HUES64 (cell line): ENCODE measurements at regions not wholly inside any gene's neighbourhood (a gene's known extent, or its start where the extent isn't known, plus 50 kb on each side); places are given as distances from the start of the nearest gene placed in this dataset.
A peak's percentile ranks its signal among the peaks of the same experiment; 100 is the strongest.

Source experiments
- H3K27ac ChIP-seq: 2 replicates; pipeline ENCODE4 v1.7.0; 2013; ENCODE audit warnings: low read depth, low read length, inconsistent platforms
- H3K27me3 ChIP-seq: 2 replicates; pipeline ENCODE4 v1.6.1; 2013; ENCODE audit warnings: mild to moderate bottlenecking, low read length; ENCODE audit not compliant: insufficient read depth
- H3K36me3 ChIP-seq: 2 replicates; pipeline ENCODE4 v1.6.1; 2013; ENCODE audit warnings: mild to moderate bottlenecking, low read length; ENCODE audit not compliant: insufficient read depth
- H3K4me1 ChIP-seq: 2 replicates; pipeline ENCODE4 v1.6.1; 2013; ENCODE audit warnings: mild to moderate bottlenecking, low read length, moderate library complexity; ENCODE audit not compliant: insufficient read depth
- H3K4me3 ChIP-seq: 2 replicates; pipeline ENCODE4 v1.5.1; 2013; ENCODE audit warnings: mild to moderate bottlenecking, low read length, moderate library complexity
- H3K9ac ChIP-seq: 2 replicates; pipeline ENCODE4 v1.6.1; 2013; ENCODE audit warnings: mild to moderate bottlenecking, low read depth, low read length
- H3K9me3 ChIP-seq: 2 replicates; pipeline ENCODE4 v1.6.1; 2013; ENCODE audit warnings: low read depth, low read length; ENCODE audit not compliant: insufficient read depth
- WGBS: fragments of 150-250, 120-280 bp; methylation state at CpG from one replicate; pipeline ENCODE4 v1.1.7; 2013; ENCODE audit warnings: missing lambda C conversion rate; 5-methylcytosine and 5-hydroxymethylcytosine counted together

GRCh38 chr14:80414080-80414479, 202.8 kb upstream of the DIO2 start:
- whole genome bisulfite sequencing, result 94% methylated on average over 4 of the region's 4 CpGs
- H3K4me3 ChIP-seq, result no peak overlapping the region

GRCh38 chr14:80404413-80404812, 193.1 kb upstream of the DIO2 start:
- no peak overlapping the region for H3K27ac ChIP-seq
- H3K4me3 ChIP-seq, result no peak overlapping the region
- no peak overlapping the region for H3K9ac ChIP-seq
- WGBS, result 88% methylated on average over 1 of the region's 1 CpG
- no peaks in the 10 kb centered on the region for H3K9me3 ChIP-seq
- no peaks in the 10 kb centered on the region for H3K36me3 ChIP-seq
- H3K27me3 ChIP-seq, result no peaks in the 10 kb centered on the region
- no peaks in the 10 kb centered on the region for H3K4me1 ChIP-seq

More at GRCh38 chr14:80414080-80414479, 202.8 kb upstream of the DIO2 start:
- Histone ChIP-seq H3K27me3 (no peaks in the 10 kb centered on the region), H3K9me3 (no peaks in the 10 kb centered on the region), H3K36me3 (no peaks in the 10 kb centered on the region), H3K9ac (no peak overlapping the region), H3K27ac (no peak overlapping the region), H3K4me1 (no peaks in the 10 kb centered on the region)

DNA sequence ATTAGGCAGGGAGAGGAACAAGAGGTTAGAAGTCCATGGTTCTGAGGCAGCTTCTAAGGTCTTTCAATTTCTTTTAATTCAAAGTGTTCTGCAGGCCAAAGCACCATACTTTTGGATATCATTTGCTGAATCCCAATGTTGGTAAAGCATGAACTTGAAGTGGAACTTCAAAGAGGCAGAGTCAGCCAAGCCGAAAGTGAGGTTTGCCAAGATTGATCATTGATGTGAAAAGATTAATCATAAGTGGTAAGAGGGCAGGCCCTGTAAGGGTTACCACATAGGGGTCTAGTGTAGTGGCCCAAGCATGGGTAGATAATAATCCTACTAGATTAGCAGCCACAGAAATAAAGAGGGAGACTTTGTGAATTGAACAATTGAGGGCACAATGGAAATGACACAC, 191.7 kb upstream of the DIO2 start:
- Histone ChIP-seq H3K9ac (no peak overlapping the region), H3K27me3 (no peaks in the 10 kb centered on the region), H3K4me1 (no peaks in the 10 kb centered on the region), H3K9me3 (no peaks in the 10 kb centered on the region), H3K4me3 (no peak overlapping the region), H3K36me3 (no peaks in the 10 kb centered on the region), H3K27ac (no peak overlapping the region)
- 86% methylated on average over 1 of the region's 1 CpG for WGBS

GRCh38 chr14:80395031-80395430, 183.7 kb upstream of the DIO2 start:
- no peak overlapping the region for H3K9ac ChIP-seq
- H3K4me3 ChIP-seq, result no peak overlapping the region
- H3K27ac ChIP-seq, result no peak overlapping the region
- H3K36me3 ChIP-seq, result no peaks in the 10 kb centered on the region
- no peaks in the 10 kb centered on the region for H3K27me3 ChIP-seq
- peaks cover 15% of the 10 kb centered on the region; the same call in 1 of the 2 replicates for H3K4me1 ChIP-seq
- 0 out of 2 replicates have a peak, but pooled peaks cover 5% of the 10 kb centered on the region for H3K9me3 ChIP-seq
- 98% methylated on average over 2 of the region's 2 CpGs for WGBS

DNA sequence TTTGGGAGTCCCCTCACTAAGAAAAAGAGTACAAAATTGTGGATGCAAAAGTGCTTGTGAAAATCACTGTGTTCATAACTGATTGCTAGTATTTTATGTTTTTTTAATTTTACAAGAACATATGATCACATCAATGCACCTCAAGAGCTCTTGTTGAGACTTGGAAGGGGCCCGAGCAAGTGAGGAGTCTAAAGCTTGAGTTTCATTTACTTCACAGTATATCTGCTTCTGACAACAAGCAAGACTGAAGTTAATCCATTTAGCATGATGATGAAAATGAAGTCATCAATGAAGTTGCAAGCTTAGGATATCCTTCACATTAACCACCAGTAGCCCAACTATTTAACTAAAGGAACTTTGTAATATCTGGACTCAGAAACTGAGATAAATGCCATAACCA, 182.5 kb upstream of the DIO2 start:
- no peak overlapping the region for H3K27ac ChIP-seq
- no CpG with 5 or more reads among the region's 1 CpG for WGBS

GRCh38 chr14:80390906-80391305, 179.6 kb upstream of the DIO2 start:
- Histone ChIP-seq H3K36me3 (no peaks in the 10 kb centered on the region), H3K9me3 (no peaks in the 10 kb centered on the region), H3K9ac (no peak overlapping the region), H3K4me3 (no peak overlapping the region), H3K27ac (peak overlapping the region; percentile 36), H3K4me1 (peaks cover 15% of the 10 kb centered on the region; the same call in 1 of the 2 replicates), H3K27me3 (no peaks in the 10 kb centered on the region)
- 50% methylated on average over 1 of the region's 1 CpG for WGBS

More for the DNA sequence above, 182.5 kb upstream of the DIO2 start:
- Histone ChIP-seq H3K4me3 (no peak overlapping the region), H3K9me3 (0 out of 2 replicates have a peak, but pooled peaks cover 5% of the 10 kb centered on the region), H3K36me3 (no peaks in the 10 kb centered on the region), H3K27me3 (no peaks in the 10 kb centered on the region), H3K4me1 (peaks cover 15% of the 10 kb centered on the region; the same call in 1 of the 2 replicates), H3K9ac (no peak overlapping the region)

DNA sequence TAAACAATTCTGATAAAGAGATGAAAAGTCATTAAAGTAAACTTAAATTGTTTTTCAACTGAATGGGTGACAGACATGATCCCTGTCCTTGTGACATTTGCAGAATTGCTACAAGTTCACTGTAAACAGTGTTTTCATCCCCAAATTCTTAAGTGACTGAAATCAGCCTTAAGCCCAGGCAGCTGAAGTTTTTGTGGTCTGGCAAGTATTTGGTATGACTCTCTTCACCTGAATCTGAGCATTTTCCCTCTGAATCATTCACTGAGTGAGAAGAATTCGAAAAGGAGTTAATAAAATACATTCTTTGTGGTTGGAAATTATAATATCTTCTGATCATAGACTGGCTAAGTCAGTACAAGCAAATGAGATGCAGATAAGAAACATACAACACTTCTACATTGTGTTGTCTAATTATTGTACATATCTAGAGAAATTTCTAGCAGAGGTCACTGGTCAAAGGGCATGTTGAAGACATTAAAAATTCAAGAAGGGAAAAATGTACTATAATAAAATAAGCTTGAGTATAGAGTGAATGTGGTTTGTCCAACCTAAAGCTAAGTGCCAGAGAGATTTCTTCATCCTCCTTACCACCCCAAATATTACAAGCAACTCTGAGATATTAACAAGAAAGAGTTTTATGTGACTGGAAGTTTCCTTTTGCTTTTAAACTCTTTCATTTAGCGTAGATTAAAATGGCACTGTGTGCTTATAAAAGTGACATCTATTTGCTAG, 177.8 kb upstream of the DIO2 start:
- no peak overlapping the region for H3K27ac ChIP-seq
- no peaks in the 10 kb centered on the region for H3K27me3 ChIP-seq
- no peak overlapping the region for H3K4me3 ChIP-seq
- peaks cover 15% of the 10 kb centered on the region; the same call in 1 of the 2 replicates for H3K4me1 ChIP-seq
- H3K9me3 ChIP-seq, result no peaks in the 10 kb centered on the region
- 100% methylated on average over 1 of the region's 2 CpGs for WGBS
- no peaks in the 10 kb centered on the region for H3K36me3 ChIP-seq
- no peak overlapping the region for H3K9ac ChIP-seq

GRCh38 chr14:80387563-80387981, 176.3 kb upstream of the DIO2 start:
- Histone ChIP-seq H3K4me1 (peaks cover 15% of the 10 kb centered on the region; the same call in 1 of the 2 replicates), H3K9me3 (no peaks in the 10 kb centered on the region), H3K9ac (no peak overlapping the region), H3K36me3 (no peaks in the 10 kb centered on the region), H3K4me3 (no peak overlapping the region), H3K27ac (no peak overlapping the region), H3K27me3 (no peaks in the 10 kb centered on the region)
- WGBS, result 86% methylated on average over 7 of the region's 7 CpGs

DNA sequence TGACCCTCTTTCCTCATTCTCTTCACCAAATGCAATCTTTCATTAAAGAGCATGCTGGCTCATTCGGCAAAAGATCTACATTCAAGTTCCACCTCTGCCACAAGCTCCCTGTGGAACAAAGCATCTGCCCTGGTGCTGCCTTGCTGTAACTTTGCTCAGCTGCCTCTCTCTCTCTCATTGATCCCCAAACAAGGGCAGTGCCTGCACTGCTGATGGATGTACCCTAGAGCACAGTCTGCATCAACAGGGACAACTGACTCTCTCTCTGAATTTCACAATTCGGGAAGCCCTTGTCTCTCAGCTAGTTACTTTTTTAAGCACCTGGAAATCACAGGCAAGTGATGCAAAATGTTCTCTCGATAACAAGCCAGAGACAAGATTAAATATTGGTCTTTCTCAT, 174.0 kb upstream of the DIO2 start:
- Histone ChIP-seq H3K27me3 (no peaks in the 10 kb centered on the region), H3K9ac (no peak overlapping the region), H3K27ac (no peak overlapping the region), H3K9me3 (no peaks in the 10 kb centered on the region), H3K4me3 (no peak overlapping the region), H3K36me3 (no peaks in the 10 kb centered on the region), H3K4me1 (peaks cover 1% of the 10 kb centered on the region; the same call in 1 of the 2 replicates)
- 88% methylated on average over 3 of the region's 3 CpGs for WGBS

DNA sequence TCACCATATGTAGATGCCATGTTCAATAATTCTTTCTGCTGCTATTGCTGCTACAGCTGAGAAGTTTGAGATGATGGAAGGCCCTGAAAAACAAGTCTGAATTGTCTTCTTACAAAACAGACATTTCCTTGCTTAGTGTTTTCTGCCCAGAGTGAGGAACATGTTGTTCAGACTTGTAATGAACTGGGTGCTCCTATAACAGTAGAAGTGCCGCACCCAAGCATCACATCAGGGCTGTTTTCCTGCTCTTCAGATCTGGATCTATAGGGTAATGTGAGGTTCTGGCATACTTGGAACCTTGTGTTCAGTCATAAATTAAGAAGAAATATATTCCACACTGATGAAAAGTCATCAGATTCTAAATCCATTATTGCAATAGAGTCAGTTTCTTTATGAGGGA, 171.9 kb upstream of the DIO2 start:
- no peaks in the 10 kb centered on the region for H3K4me1 ChIP-seq
- H3K9me3 ChIP-seq, result no peaks in the 10 kb centered on the region
- no peak overlapping the region for H3K9ac ChIP-seq
- no peak overlapping the region for H3K4me3 ChIP-seq
- H3K27ac ChIP-seq, result no peak overlapping the region
- H3K27me3 ChIP-seq, result no peaks in the 10 kb centered on the region
- no peaks in the 10 kb centered on the region for H3K36me3 ChIP-seq
- WGBS, result 100% methylated on average over 1 of the region's 1 CpG

DNA sequence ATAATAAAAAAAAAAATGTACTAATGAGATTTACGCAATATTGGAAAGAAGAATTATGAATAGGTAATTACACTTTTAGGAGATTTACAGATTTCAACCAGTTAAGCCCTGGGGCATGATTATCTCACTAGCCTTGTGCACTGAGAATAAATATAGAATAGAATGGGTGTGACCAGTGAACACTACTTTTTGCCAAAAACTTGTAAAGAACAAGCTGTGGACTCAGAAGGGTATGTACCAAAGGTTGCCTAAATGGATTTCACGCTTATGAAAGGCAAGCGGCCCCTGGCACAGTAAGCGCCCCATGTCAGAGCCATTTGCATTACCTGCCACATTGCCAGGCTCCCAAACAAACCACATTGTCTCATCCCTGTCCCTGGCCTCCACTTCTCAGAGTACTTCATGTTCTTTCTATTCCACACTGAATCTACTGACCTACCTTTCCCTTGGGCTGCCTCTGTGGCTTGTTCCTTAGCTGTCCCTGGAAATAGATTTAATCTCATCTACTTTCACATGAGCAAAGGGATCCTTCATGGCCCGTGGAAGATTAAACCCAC, 170.6 kb upstream of the DIO2 start:
- Histone ChIP-seq H3K4me1 (no peaks in the 10 kb centered on the region), H3K9me3 (no peaks in the 10 kb centered on the region), H3K9ac (no peak overlapping the region), H3K36me3 (no peaks in the 10 kb centered on the region), H3K4me3 (no peak overlapping the region), H3K27me3 (no peaks in the 10 kb centered on the region), H3K27ac (no peak overlapping the region)
- WGBS, result 96% methylated on average over 5 of the region's 5 CpGs
